Neural progenitor cell (in vitro differentiated cells): ENCODE measurements at regions not wholly inside any gene's neighbourhood (a gene's known extent, or its start where the extent isn't known, plus 50 kb on each side); places are given as distances from the start of the nearest gene placed in this dataset.
A peak's percentile ranks its signal among the peaks of the same experiment; 100 is the strongest.

Source experiments
- DNase-seq: peaks from one replicate; pipeline ENCODE4 v3.0.0-alpha.2; 2016; ENCODE audit warnings: low spot score
- H2AFZ ChIP-seq: fragments of 200-600 bp; sonication (generic); replicated peaks from 2 replicates; pipeline ENCODE4 v1.6.1; 2016; ENCODE audit warnings: antibody characterized with exemption
- H3F3A ChIP-seq: fragments of 200-600 bp; sonication (generic); 2 replicates; pipeline ENCODE4 v1.6.1; 2016; ENCODE audit warnings: antibody characterized with exemption, low read depth
- H3K27ac ChIP-seq: fragments of 200-600 bp; sonication (generic); 2 replicates; pipeline ENCODE4 v1.5.1; 2016; ENCODE audit warnings: mild to moderate bottlenecking
- H3K27me3 ChIP-seq: fragments of 200-600 bp; sonication (generic); 2 replicates; pipeline ENCODE4 v1.6.1; 2016; ENCODE audit warnings: mild to moderate bottlenecking, moderate library complexity
- H3K36me3 ChIP-seq: fragments of 200-600 bp; sonication (generic); 2 replicates; pipeline ENCODE4 v1.5.1; 2016
- H3K4me1 ChIP-seq: fragments of 200-600 bp; sonication (generic); 2 replicates; pipeline ENCODE4 v1.6.1; 2016; ENCODE audit warnings: mixed run types
- H3K4me2 ChIP-seq: fragments of 200-600 bp; sonication (generic); 2 replicates; pipeline ENCODE4 v1.6.1; 2016
- H3K4me3 ChIP-seq: fragments of 200-600 bp; sonication (generic); 2 replicates; pipeline ENCODE4 v1.5.1; 2016
- H3K79me2 ChIP-seq: fragments of 200-600 bp; sonication (generic); 2 replicates; pipeline ENCODE4 v1.6.1; 2016; ENCODE audit warnings: low read depth
- H3K9ac ChIP-seq: fragments of 200-600 bp; sonication (generic); 2 replicates; pipeline ENCODE4 v1.6.1; 2016
- H3K9me3 ChIP-seq: fragments of 200-600 bp; sonication (generic); 2 replicates; pipeline ENCODE4 v1.5.1; 2016; ENCODE audit warnings: low read depth
- H4K20me1 ChIP-seq: fragments of 200-600 bp; sonication (generic); 2 replicates; pipeline ENCODE4 v1.6.1; 2016; ENCODE audit warnings: low read depth
- H3K27ac Mint-ChIP-seq: 3 replicates; pipeline ENCODE4 v1.8.0; 2021; ENCODE audit warnings: mixed read lengths
- H3K27me3 Mint-ChIP-seq: 2 replicates; pipeline ENCODE4 v1.8.0; 2022; ENCODE audit warnings: low read depth, mild to moderate bottlenecking, inconsistent platforms, moderate library complexity, mixed read lengths; ENCODE audit not compliant: insufficient read depth
- H3K36me3 Mint-ChIP-seq: 3 replicates; pipeline ENCODE4 v1.8.0; 2021; ENCODE audit warnings: mixed read lengths
- H3K4me1 Mint-ChIP-seq: 3 replicates; pipeline ENCODE4 v1.8.0; 2021; ENCODE audit warnings: mixed read lengths
- H3K4me3 Mint-ChIP-seq: 3 replicates; pipeline ENCODE4 v1.8.0; 2021; ENCODE audit warnings: mild to moderate bottlenecking, moderate library complexity, mixed read lengths
- H3K9me3 Mint-ChIP-seq: 3 replicates; pipeline ENCODE4 v1.8.0; 2020; ENCODE audit warnings: mixed read lengths
- CTCF ChIP-seq: fragments of 200-600 bp; sonication (generic); IDR thresholded peaks from 2 replicates; pipeline ENCODE4 v1.5.1; 2017; ENCODE audit warnings: antibody characterized with exemption, mild to moderate bottlenecking
- EZH2 ChIP-seq: fragments of 200-600 bp; sonication (generic); IDR thresholded peaks from 2 replicates; pipeline ENCODE4 v1.6.1; 2017; ENCODE audit warnings: antibody characterized with exemption, mild to moderate bottlenecking, moderate library complexity
- EZH2phosphoT487 ChIP-seq: fragments of 200-600 bp; sonication (generic); IDR thresholded peaks from 2 replicates; pipeline ENCODE4 v1.6.1; 2017; ENCODE audit warnings: antibody characterized with exemption

DNA sequence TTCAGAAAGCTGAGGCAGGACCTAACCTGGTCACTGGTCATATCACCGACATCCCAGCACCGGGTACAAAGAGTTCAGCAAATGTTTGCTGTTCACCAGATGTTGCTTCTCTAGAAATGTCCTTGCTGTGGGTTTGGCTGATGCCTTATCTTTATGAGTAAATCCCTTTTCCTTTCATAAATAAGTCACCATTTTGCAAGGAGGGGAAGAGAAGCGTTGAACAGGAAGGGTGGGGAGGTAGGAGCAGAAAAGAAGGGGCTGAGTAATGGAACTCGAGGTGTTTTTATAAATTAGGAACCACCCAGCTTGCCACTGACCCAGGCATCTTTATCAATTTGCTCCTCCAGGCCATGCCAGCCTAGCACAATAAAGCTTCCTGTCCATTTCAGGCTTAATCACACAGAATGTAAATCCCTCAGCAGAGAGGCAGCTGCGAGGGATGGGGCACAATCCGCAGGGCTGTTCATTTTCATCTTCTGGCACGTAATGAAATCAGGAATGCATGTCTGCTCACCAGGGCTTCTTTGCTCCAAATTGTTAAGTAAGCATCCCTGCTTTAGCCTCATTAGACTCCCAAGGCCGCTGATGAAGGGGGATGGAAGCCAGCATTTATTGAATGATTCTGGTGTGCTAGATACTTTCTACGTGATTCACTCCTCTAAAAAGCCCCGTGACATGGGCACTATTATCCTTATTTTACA, 371.9 kb upstream of the CHD6 start:
- H3K9ac ChIP-seq = no peak overlapping the region
- H3F3A ChIP-seq = no peaks in the 10 kb centered on the region
- peaks cover 3% of the 10 kb centered on the region for H3K36me3 ChIP-seq
- H3K79me2 ChIP-seq = no peaks in the 10 kb centered on the region
- Mint-ChIP-seq H3K27ac (peak overlapping the region; percentile 53), H3K27me3 (peaks cover 2% of the 10 kb centered on the region), H3K4me1 (peaks cover 10% of the 10 kb centered on the region), H3K9me3 (no peaks in the 10 kb centered on the region), H3K36me3 (no peaks in the 10 kb centered on the region), H3K4me3 (no peak overlapping the region)
- no peaks in the 10 kb centered on the region for H3K9me3 ChIP-seq
- H3K4me2 ChIP-seq = no peak overlapping the region
- peak; percentile 50 for DNase-seq
- H3K4me1 ChIP-seq = peaks cover 7% of the 10 kb centered on the region
- H4K20me1 ChIP-seq = no peaks in the 10 kb centered on the region
- no peak for TF ChIP-seq CTCF
- no peak for TF ChIP-seq EZH2phosphoT487
- no peak for TF ChIP-seq EZH2
- H3K27me3 ChIP-seq = no peaks in the 10 kb centered on the region
- H3K27ac ChIP-seq = no peak overlapping the region
- H2AFZ ChIP-seq = no peak overlapping the region
- H3K4me3 ChIP-seq = no peak overlapping the region

DNA sequence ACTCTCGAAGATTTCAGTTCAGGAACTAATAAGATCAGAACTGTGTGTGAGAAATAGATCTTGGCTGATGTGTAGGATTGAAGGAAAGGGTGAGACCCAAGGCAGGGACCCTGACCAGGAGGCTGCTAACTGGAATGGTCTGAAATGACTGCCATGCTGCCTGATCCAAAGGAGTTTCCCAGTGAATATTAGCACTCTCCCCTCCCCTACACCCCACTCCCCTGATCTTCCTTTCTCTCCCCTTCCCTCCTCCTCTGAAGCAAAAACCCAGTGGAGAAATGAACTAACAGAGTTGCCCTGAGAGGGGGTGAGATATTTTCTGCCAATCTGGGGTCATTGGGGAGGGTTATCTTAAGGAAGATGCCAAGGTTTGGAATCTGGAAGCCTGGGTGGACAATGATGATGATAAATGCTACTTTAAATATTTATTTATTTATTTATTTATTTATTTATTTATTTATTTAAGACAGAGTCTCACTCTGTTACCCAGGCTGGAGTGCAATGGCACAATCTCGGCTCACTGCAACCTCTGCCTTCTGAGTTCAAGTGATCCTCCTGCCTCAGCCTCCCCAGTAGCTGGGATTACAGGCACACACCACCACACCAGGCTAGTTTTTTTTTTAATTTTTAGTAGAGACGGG, 371.0 kb upstream of the CHD6 start:
- Histone ChIP-seq H3K4me2 (no peak overlapping the region), H3K4me3 (no peak overlapping the region), H2AFZ (no peak overlapping the region), H3K27me3 (no peaks in the 10 kb centered on the region), H3K27ac (no peak overlapping the region), H3F3A (no peaks in the 10 kb centered on the region), H4K20me1 (no peaks in the 10 kb centered on the region), H3K4me1 (peaks cover 7% of the 10 kb centered on the region), H3K36me3 (peaks cover 3% of the 10 kb centered on the region), H3K9ac (no peak overlapping the region), H3K9me3 (no peaks in the 10 kb centered on the region), H3K79me2 (no peaks in the 10 kb centered on the region)
- peaks cover 10% of the 10 kb centered on the region for H3K4me1 Mint-ChIP-seq
- no peak for DNase-seq
- no peak overlapping the region for H3K27ac Mint-ChIP-seq
- H3K27me3 Mint-ChIP-seq = peaks cover 2% of the 10 kb centered on the region
- H3K36me3 Mint-ChIP-seq = no peaks in the 10 kb centered on the region
- peaks cover 6% of the 10 kb centered on the region for H3K9me3 Mint-ChIP-seq
- no peak for TF ChIP-seq CTCF
- TF ChIP-seq EZH2 = no peak
- TF ChIP-seq EZH2phosphoT487 = no peak
- no peak overlapping the region for H3K4me3 Mint-ChIP-seq

DNA sequence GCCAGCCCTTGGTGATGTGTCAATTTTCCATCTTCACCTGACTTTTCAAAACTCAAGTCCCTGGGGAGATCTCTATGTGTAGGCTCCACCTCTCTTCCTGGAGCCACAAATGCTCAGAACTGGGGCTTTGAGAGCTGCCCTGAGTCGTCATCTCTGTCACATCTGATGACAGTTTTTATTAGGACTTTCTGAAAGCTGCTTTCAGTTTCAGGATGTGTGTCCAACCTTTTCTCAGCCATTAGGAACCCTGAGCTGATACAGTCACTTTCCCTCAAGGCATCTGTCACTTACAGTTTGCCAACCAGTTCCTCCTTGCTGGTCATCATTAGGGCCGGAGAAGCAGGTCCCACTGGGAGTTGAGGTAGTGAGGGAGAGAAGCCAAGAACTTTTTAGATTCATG, 365.9 kb upstream of the CHD6 start:
- no peaks in the 10 kb centered on the region for H3F3A ChIP-seq
- no peaks in the 10 kb centered on the region for H3K9me3 ChIP-seq
- H2AFZ ChIP-seq = no peak overlapping the region
- no peak for DNase-seq
- Mint-ChIP-seq H3K36me3 (no peaks in the 10 kb centered on the region), H3K4me3 (no peak overlapping the region), H3K4me1 (no peaks in the 10 kb centered on the region), H3K27me3 (peaks cover 3% of the 10 kb centered on the region), H3K9me3 (peaks cover 6% of the 10 kb centered on the region), H3K27ac (no peak overlapping the region)
- no peak overlapping the region for H3K27ac ChIP-seq
- H3K36me3 ChIP-seq = peaks cover 3% of the 10 kb centered on the region
- no peaks in the 10 kb centered on the region for H3K4me1 ChIP-seq
- no peaks in the 10 kb centered on the region for H4K20me1 ChIP-seq
- H3K9ac ChIP-seq = no peak overlapping the region
- no peaks in the 10 kb centered on the region for H3K27me3 ChIP-seq
- TF ChIP-seq EZH2 = no peak
- TF ChIP-seq CTCF = no peak
- no peak for TF ChIP-seq EZH2phosphoT487
- no peak overlapping the region for H3K4me3 ChIP-seq
- H3K79me2 ChIP-seq = no peaks in the 10 kb centered on the region
- no peak overlapping the region for H3K4me2 ChIP-seq
